Stimulated activated CD8-positive, alpha-beta memory T cell treated with anti-CD3 and anti-CD28 coated beads, Interleukin-7, amount 100 ng/mL, for 24 hours (primary cell): ENCODE measurements at regions not wholly inside any gene's neighbourhood (a gene's known extent, or its start where the extent isn't known, plus 50 kb on each side); places are given as distances from the start of the nearest gene placed in this dataset.

Experiments
- DNase-seq: peaks from one replicate; pipeline ENCODE4 v3.0.0-alpha.2; 2020; ENCODE audit warnings: low read depth

GRCh38 chr2:16409849-16410248, 255.8 kb downstream of the CYRIA start:
- no peak for DNase-seq

GRCh38 chr2:16409006-16409390, 256.6 kb downstream of the CYRIA start:
- no peak for DNase-seq

DNA sequence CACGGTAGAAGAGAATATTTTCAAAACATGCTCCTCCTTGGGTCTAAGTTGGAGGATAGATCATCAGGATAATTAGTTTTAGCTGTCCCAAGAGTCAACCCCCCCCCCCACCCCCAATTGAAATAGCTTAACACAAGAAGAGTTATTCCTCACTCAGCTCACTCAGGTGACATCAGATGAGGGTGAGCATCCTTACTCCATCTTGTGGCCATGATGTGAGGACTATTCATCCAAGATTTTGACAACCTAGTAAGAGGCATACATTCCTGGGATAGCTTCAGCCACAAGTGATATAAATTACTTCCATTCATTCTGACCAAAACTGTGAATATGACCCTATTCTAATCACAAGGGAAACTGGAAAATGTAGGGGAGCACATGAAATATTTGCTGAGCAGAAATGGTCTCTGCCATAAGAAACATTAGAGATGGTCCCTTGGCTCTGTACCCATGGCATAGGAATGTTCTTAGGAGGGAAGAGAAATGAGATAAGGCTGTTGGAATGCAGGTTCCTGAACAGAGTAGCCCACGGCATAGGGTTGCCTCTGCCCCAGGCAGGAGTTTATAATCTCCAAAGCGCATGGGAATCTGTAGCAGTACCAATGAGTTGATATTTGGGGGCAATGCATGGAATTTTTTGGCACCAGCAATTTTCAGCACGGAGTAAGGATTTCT, 257.2 kb downstream of the CYRIA start:
- DNase-seq = no peak

- DNase-seq = no peak
These were observed 258.3 kb downstream of the CYRIA start for GRCh38 chr2:16407358-16407757.

GRCh38 chr2:16406496-16407289, 258.9 kb downstream of the CYRIA start:
- no peak for DNase-seq

DNA sequence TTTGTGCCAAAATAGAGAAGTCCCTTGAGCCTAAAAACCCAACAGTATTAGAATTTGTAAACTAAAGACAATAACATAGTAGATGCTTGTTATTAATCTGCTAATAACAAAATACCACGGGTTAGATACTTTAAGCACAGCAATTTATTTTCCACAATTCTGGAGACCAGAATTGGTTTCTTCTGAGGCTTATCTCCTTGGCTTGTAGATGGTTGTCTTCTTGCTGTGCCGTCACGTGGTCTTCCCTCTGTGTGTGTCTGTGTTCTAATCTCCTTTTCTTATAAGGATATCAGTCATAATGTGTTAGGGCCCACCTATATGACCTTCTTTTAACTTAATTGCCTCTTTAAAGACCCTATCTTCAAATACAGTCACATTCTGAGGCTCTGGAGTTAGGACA, 260.1 kb downstream of the CYRIA start:
- no peak for DNase-seq

- DNase-seq = no peak
These were observed 260.9 kb downstream of the CYRIA start for GRCh38 chr2:16404551-16405300.

GRCh38 chr2:16404146-16404545, 261.5 kb downstream of the CYRIA start:
- no peak for DNase-seq

DNA sequence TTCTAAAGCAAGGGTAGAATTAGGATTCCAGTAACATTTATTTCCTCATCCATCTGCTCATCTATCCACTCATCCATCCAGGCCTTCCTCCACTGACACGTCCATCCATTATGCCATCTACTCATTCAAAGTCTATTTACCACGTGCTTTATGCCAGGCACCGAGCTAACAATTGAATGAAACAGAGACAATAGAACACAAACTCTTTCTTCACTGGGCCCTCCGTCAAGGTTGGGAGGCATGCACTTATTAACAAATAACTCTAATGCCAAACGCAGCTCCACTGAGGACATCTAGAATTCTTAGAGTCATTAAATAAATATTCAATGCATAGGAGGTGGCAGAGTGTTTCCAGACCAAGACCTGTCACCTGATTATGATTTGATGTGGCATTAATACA, 262.7 kb downstream of the CYRIA start:
- no peak for DNase-seq

DNA sequence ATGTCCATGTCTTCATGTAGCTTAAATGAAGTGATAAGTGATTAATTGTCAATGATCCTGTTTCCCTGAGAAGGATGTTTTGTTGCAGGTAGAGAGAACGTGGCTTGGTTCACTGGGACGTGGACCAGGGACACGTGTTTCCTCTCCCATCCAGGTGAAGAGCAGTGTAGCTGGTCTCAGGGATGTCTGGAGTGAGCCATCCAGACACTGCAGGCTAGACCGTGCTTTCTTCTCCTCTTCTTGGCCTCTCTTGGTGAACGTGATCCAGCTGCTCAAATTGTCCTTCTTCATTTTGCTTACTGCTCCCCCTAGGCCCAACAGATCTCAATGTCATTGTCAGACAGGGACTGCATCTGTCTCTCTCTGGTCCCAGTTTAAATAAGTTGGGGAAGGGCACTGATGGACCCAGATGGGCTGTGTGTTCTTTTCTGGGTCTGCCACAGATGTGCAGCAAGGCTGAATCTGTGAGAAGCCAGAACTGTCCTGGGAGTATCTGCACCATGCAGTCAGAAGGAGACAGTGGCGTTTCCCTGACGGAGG, 263.8 kb downstream of the CYRIA start:
- DNase-seq = no peak

- no peak for DNase-seq
These were observed 265.5 kb downstream of the CYRIA start for GRCh38 chr2:16400127-16400623.

DNA sequence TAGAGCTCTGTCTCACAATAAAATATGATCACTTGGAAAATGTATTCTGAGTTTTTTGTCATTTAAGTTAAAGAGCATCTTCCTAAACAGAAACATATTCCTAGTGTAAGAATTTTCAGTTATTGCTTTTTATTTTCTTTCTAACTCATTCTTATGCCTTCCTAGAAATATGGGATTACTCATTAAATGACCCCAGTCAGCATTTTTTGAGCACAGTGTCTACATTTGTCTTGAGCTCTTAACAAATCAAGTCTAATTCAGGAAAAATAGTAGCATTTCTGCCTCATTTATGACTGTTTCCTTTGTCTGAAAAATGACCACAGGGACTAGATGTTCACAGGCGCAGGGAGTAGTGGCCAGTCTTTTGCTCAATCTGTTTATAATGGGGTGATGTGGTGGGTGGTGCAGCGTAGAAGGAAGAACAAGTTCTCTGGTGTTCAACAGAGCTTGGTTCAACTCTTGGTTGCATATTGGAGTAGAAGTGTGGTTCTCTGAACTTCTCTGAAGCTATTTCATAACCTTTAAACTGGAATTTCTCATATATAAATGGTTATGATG, 267.1 kb downstream of the CYRIA start:
- DNase-seq = no peak

DNA sequence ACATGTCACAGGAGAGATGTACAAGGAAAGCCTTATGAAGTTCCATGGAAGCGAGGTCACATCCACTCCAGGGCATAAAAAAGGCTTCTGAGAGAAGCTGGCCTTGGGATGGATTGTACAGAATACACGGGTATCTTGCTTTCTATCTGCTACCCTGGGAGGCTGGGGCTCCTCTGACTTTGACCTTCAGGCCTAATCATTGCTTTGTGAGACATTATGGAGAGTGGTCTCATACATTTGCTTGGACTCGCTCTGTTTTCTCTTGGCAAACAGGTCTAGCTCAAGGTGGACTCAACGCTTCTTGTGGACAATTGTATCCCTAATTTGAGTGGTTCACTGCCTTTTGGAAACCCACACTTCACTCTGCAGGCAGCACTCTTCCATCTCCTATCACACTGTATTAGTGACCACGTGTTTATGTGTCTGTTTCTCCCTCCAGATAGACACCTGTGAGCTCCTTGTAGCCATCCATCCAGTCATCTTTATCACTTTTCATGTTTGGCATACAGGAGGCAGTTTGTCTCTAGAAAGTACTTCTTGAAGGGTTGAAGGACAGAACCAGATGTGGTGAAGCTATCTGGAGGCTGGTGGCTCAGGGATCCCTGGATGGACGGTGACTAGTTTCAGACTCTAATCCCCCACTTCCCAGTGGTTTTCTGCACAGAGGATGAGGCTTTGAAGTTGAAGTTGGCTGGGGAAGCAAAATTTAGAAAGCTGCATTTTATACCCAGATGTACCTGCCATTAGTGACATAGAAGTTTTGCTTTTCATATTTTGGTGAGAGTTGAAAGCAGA, 267.8 kb downstream of the CYRIA start:
- no peak for DNase-seq

DNA sequence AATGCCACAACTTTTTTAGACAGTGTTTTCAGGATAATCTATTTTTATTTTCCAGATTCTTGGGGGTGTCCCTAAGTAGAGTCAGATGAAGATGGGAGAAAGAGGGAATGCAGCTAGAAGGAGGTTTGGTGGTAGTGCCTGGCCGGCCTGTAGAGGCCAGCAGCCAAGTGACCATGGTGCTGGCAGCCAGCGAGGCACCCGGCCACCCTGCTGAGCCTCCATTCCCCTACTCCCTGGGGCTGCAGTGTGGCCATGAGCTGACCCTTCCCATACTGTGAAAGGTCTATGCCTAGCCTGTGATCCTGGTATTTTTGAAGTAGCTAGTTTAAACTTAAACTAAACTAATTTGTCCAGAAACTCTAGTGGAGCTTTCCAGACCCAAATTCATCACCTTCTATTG, 268.6 kb downstream of the CYRIA start:
- DNase-seq = no peak

DNA sequence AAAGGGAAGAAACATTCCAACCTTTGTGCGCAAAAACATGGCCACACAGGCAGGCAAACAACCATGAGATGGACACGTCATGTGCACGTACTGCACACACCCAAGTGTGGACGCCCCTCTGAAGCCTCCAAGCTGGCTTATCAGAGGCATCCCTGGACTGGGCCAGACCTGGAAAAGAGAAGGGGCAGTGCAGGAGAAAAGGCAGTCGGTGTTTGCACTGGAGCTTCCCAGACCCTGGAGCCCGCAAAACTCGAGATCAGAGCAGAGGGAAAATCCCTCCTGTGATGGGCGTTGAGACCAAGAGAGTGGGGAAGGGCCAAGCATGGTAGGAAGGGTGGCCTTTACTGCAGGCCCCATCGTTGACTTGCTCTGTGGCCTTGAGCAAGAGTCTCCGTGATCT, 269.5 kb downstream of the CYRIA start:
- DNase-seq = no peak

DNA sequence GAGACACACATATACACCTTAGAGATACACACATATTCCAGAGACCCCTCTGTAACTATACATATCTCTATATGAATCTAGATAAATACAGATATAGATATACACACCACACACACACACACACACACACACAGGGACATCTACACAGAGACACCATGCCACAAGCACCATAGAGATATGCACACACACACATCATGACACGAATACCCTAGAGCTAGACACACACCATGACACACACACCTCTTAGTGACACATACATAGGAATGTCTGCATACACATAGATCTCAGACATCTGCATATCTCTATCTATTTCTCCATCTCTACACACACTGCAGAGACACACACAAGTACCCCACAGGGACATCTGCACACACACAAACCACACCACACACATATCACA, 270.0 kb downstream of the CYRIA start:
- no peak for DNase-seq

GRCh38 chr2:16394986-16395550, 270.6 kb downstream of the CYRIA start:
- DNase-seq = no peak

GRCh38 chr2:16394072-16394985, 271.3 kb downstream of the CYRIA start:
- DNase-seq = no peak

- no peak for DNase-seq
These were observed 272.0 kb downstream of the CYRIA start for GRCh38 chr2:16393500-16394071.
